D341Med (cell line): ENCODE measurements at regions not wholly inside any gene's neighbourhood (a gene's known extent, or its start where the extent isn't known, plus 50 kb on each side); places are given as distances from the start of the nearest gene placed in this dataset.

Experiments used
- DNase-seq: peaks from one replicate; pipeline ENCODE4 v3.0.0; 2012; ENCODE audit warnings: low spot score

GRCh38 chr2:180058993-180059392, 51.9 kb upstream of the CWC22 start:
- DNase-seq = no peak

- no peak for DNase-seq
These were observed 50.8 kb upstream of the CWC22 start for GRCh38 chr2:180057706-180058412.
